AG04450 (cell line): ENCODE measurements at regions not wholly inside any gene's neighbourhood (a gene's known extent, or its start where the extent isn't known, plus 50 kb on each side); places are given as distances from the start of the nearest gene placed in this dataset.

Experiments used
- CTCF ChIA-PET: fragments of 300-600, 350-600 bp; formaldehyde crosslinking; extraction: SDS; loops from one replicate; lab custom pipeline; 2022; ENCODE audit warnings: antibody characterized with exemption, inconsistent platforms; lab: Charles Lee
- POLR2A ChIA-PET: fragments of 350-600 bp; formaldehyde crosslinking; extraction: SDS; loops from one replicate; lab custom pipeline; 2021; ENCODE audit warnings: antibody characterized with exemption, inconsistent platforms; lab: Yijun Ruan, JAX
- DNase-seq: peaks from one replicate; pipeline ENCODE4 v3.0.0-alpha.2; 2011; ENCODE audit warnings: low read depth, low spot score
- H3K27ac ChIP-seq: one replicate; pipeline ENCODE4 v1.5.1; 2012; ENCODE audit warnings: low read depth, low read length, control low read depth
- H3K27me3 ChIP-seq: one replicate; pipeline ENCODE4 v1.6.0; 2012; ENCODE audit warnings: low read length; ENCODE audit not compliant: control insufficient read depth, insufficient read depth
- H3K4me3 ChIP-seq: 2 replicates; pipeline ENCODE4 v1.5.1; 2011; ENCODE audit warnings: mild to moderate bottlenecking, low read depth, low read length, control low read depth
- H3K9me3 ChIP-seq: 2 replicates; pipeline ENCODE4 v1.5.1; 2012; ENCODE audit warnings: low read length; ENCODE audit not compliant: control insufficient read depth, insufficient read depth
- CTCF ChIP-seq: IDR thresholded peaks from 2 replicates; pipeline ENCODE4 v1.5.1; 2011; ENCODE audit warnings: low read depth, low read length, control low read depth, inconsistent platforms

GRCh38 chr1:109821831-109822745 lies 58.4 kb upstream of the EPS8L3 start:
- no peak for DNase-seq
- TF ChIP-seq CTCF = no peak
- Histone ChIP-seq H3K4me3 (no peak overlapping the region), H3K27ac (peak overlapping the region; percentile 65), H3K9me3 (no peaks in the 10 kb centered on the region; the same call in 1 of the 2 replicates), H3K27me3 (no peaks in the 10 kb centered on the region)
- CTCF ChIA-PET = interaction anchor here (1.4 kb wide), 1 partner anchor 162 kb away, joined by 4 read pairs; no protein-coding TSS in a partner anchor
- POLR2A ChIA-PET = interaction anchor here (0.6 to 0.8 kb wide), 2 partner anchors 28 to 55 kb away, joined by 3 to 5 read pairs; no protein-coding TSS in a partner anchor

- Histone ChIP-seq H3K27ac (peak overlapping the region; percentile 65), H3K27me3 (no peaks in the 10 kb centered on the region), H3K4me3 (no peak overlapping the region), H3K9me3 (peaks cover under 1% of the 10 kb centered on the region)
- peak; percentile 83 for DNase-seq
- POLR2A ChIA-PET = interaction anchor here (0.7 kb wide), 2 partner anchors 56 to 70 kb away, joined by 3 read pairs; no protein-coding TSS in a partner anchor
- TF ChIP-seq CTCF = no peak
- CTCF ChIA-PET = no interaction called here
Measured at GRCh38 chr1:109821221-109821669, 57.5 kb upstream of the EPS8L3 start.

- no peak for DNase-seq
- no peak overlapping the region for H3K27ac ChIP-seq
- no peak for TF ChIP-seq CTCF
- CTCF ChIA-PET = interaction anchor here (1.7 kb wide), 1 partner anchor 164 kb away, joined by 4 read pairs; the partner anchor contains the start of gene AHCYL1
- POLR2A ChIA-PET = no interaction called here
- H3K9me3 ChIP-seq = peaks cover 7% of the 10 kb centered on the region
- no peak overlapping the region for H3K4me3 ChIP-seq
- no peaks in the 10 kb centered on the region for H3K27me3 ChIP-seq
Measured at GRCh38 chr1:109819906-109820305, 56.2 kb upstream of the EPS8L3 start.

GRCh38 chr1:109818988-109819764 lies 55.5 kb upstream of the EPS8L3 start:
- DNase-seq = no peak
- TF ChIP-seq CTCF = no peak
- CTCF ChIA-PET = interaction anchor here (1.3 to 1.7 kb wide), 2 partner anchors 165 to 211 kb away, joined by 4 read pairs; partner anchors contain the start of gene AHCYL1
- H3K9me3 ChIP-seq = peaks cover 7% of the 10 kb centered on the region
- POLR2A ChIA-PET = no interaction called here
- no peaks in the 10 kb centered on the region for H3K27me3 ChIP-seq
- no peak overlapping the region for H3K27ac ChIP-seq
- no peak overlapping the region for H3K4me3 ChIP-seq
